Keratinocyte (primary cell): ENCODE measurements at regions not wholly inside any gene's neighbourhood (a gene's known extent, or its start where the extent isn't known, plus 50 kb on each side); places are given as distances from the start of the nearest gene placed in this dataset.

Experiments
- CTCF ChIP-seq, 3 experiments: IDR thresholded peaks in 1 of 3; conservative IDR thresholded peaks in 1 of 3; optimal IDR thresholded peaks in 1 of 3; 2 replicates in 2 of 3; 3 replicates in 1 of 3; pipeline versions ENCODE3 to v1.5.1; 2011; ENCODE audit warnings: low read length in 3 of 3, mild to moderate bottlenecking in 3 of 3, moderate library complexity in 2 of 3, control low read depth in 1 of 3, inconsistent platforms in 1 of 3; ENCODE audit not compliant: insufficient read depth in 2 of 3; ENCODE audit errors: extremely low read depth in 1 of 3
- EZH2 ChIP-seq: IDR thresholded peaks from one replicate; pipeline ENCODE4 v1.6.1; 2012; ENCODE audit warnings: inconsistent platforms, mild to moderate bottlenecking, low read length, moderate library complexity

- TF ChIP-seq CTCF (optimal IDR thresholded peaks at IDR 0.05 in 1 of 3, IDR thresholded peaks at IDR 0.05 in 1 of 3, conservative IDR thresholded peaks at IDR 0.05 in 1 of 3; ENCODE audit: extremely low read depth in 1 of 3, insufficient read depth in 2 of 3, low read length in 3 of 3) (no peak), EZH2 (no peak)
These were observed 206.8 kb upstream of the SLC24A2 start for GRCh38 chr9:19995619-19996018.
